Stimulated activated CD4-positive, alpha-beta T cell treated with anti-CD3 and anti-CD28 coated beads, TNF-alpha, amount 100 ng/mL, for 4 hours (primary cell): ENCODE measurements at regions not wholly inside any gene's neighbourhood (a gene's known extent, or its start where the extent isn't known, plus 50 kb on each side); places are given as distances from the start of the nearest gene placed in this dataset.

ENCODE experiments used
- DNase-seq, 3 experiments: peaks; one replicate each; pipeline ENCODE4 v3.0.0-alpha.2; 2020; ENCODE audit warnings: low read depth in 3 of 3

GRCh38 chr3:124243177-124243859 lies 251.4 kb upstream of the ROPN1 start:
- DNase-seq: no peak

GRCh38 chr3:124246376-124246775 lies 254.5 kb upstream of the ROPN1 start:
- no peak for DNase-seq

- no peak for DNase-seq
Observed at GRCh38 chr3:124246949-124247348, 255.0 kb upstream of the ROPN1 start.

- no peak for DNase-seq
Observed at GRCh38 chr3:124248471-124249028, 256.6 kb upstream of the ROPN1 start.

- DNase-seq: no peak
Observed at GRCh38 chr3:124249038-124249437, 257.1 kb upstream of the ROPN1 start.

- DNase-seq: no peak
Observed at GRCh38 chr3:124250053-124250452, 258.1 kb upstream of the ROPN1 start.

GRCh38 chr3:124256156-124256555 lies 264.2 kb upstream of the ROPN1 start:
- no peak for DNase-seq

GRCh38 chr3:124256599-124256998 lies 264.7 kb upstream of the ROPN1 start:
- no peak for DNase-seq

- DNase-seq: no peak
Observed at GRCh38 chr3:124257336-124257864, 265.5 kb upstream of the ROPN1 start.

- DNase-seq: no peak
Observed at GRCh38 chr3:124258057-124258500, 266.2 kb upstream of the ROPN1 start.

- no peak for DNase-seq
Observed at GRCh38 chr3:124260206-124260915, 268.4 kb upstream of the ROPN1 start.

GRCh38 chr3:124261306-124261705 lies 269.4 kb upstream of the ROPN1 start:
- no peak for DNase-seq

GRCh38 chr3:124263168-124263567 lies 271.2 kb upstream of the ROPN1 start:
- no peak for DNase-seq

- DNase-seq: no peak
Observed at GRCh38 chr3:124264346-124264745, 272.4 kb upstream of the ROPN1 start.

- no peak for DNase-seq
Observed at GRCh38 chr3:124266487-124266886, 274.6 kb upstream of the ROPN1 start.

GRCh38 chr3:124267406-124267805 lies 275.5 kb upstream of the ROPN1 start:
- DNase-seq: no peak

- DNase-seq: no peak
Observed at GRCh38 chr3:124268355-124268754, 276.4 kb upstream of the ROPN1 start.

GRCh38 chr3:124269619-124270018 lies 277.7 kb upstream of the ROPN1 start:
- no peak for DNase-seq

GRCh38 chr3:124272605-124273151 lies 280.8 kb upstream of the ROPN1 start:
- no peak for DNase-seq

- DNase-seq: no peak
Observed at GRCh38 chr3:124273651-124274050, 281.7 kb upstream of the ROPN1 start.

GRCh38 chr3:124274051-124274450 lies 282.1 kb upstream of the ROPN1 start:
- no peak for DNase-seq

GRCh38 chr3:124275412-124275811 lies 283.5 kb upstream of the ROPN1 start:
- DNase-seq: no peak

GRCh38 chr3:124276133-124276532 lies 284.2 kb upstream of the ROPN1 start:
- no peak for DNase-seq
